ENCODE measurements at regions not wholly inside any gene's neighbourhood (a gene's known extent, or its start where the extent isn't known, plus 50 kb on each side); places are given as distances from the start of the nearest gene placed in this dataset.

DNA sequence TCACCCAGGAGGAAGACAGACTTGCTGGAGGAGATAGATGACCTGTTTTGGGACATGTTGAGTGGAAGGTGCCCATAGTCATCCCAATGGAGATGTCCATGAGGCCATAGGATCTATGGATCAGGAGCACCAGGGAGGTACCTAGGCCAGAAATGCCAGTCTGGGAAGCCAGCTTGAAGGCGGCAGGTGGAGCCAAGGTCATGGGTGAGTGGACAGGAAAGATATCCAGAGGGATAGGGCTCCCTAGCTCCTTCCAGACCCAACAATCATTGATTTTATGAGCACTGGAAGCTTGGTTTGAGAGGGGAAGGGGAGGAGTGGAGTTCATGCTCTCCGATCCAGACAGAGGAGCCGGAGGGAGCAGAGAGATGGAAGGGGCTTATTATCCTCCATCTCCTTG lies 252.6 kb downstream of the CDK5RAP2 start:
- TF ChIP-seq, protein P1, sequence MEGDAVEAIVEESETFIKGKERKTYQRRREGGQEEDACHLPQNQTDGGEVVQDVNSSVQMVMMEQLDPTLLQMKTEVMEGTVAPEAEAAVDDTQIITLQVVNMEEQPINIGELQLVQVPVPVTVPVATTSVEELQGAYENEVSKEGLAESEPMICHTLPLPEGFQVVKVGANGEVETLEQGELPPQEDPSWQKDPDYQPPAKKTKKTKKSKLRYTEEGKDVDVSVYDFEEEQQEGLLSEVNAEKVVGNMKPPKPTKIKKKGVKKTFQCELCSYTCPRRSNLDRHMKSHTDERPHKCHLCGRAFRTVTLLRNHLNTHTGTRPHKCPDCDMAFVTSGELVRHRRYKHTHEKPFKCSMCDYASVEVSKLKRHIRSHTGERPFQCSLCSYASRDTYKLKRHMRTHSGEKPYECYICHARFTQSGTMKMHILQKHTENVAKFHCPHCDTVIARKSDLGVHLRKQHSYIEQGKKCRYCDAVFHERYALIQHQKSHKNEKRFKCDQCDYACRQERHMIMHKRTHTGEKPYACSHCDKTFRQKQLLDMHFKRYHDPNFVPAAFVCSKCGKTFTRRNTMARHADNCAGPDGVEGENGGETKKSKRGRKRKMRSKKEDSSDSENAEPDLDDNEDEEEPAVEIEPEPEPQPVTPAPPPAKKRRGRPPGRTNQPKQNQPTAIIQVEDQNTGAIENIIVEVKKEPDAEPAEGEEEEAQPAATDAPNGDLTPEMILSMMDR (conservative IDR thresholded peaks at IDR 0.05; ENCODE audit: low read length) = no peak
- no peak for TF ChIP-seq EZH2phosphoT487 (IDR thresholded peaks at IDR 0.05; ENCODE audit: borderline replicate concordance, low read depth, low read length)

Data from OCI-LY7 (cell line).